Right atrium auricular region (tissue), 2 donors: ENCODE measurements at regions not wholly inside any gene's neighbourhood (a gene's known extent, or its start where the extent isn't known, plus 50 kb on each side); places are given as distances from the start of the nearest gene placed in this dataset.

ENCODE experiments used
- DNase-seq: peaks from one replicate; pipeline ENCODE4 v3.0.0-alpha.2; 2019; ENCODE audit warnings: low spot score
- H3K27ac ChIP-seq, 2 donors: fragments of 200-600 bp; sonication (generic); 1 replicate in 1 of 2; 2 replicates in 1 of 2; pipeline ENCODE4 v1.5.1; 2016 to 2019
- H3K27me3 ChIP-seq, 2 donors: fragments of 200-600 bp; sonication (generic); one replicate each; pipeline versions ENCODE4 v1.5.1 to v1.6.0; 2017 to 2019
- H3K36me3 ChIP-seq: fragments of 200-600 bp; sonication (generic); one replicate; pipeline ENCODE4 v1.5.1; 2016
- H3K4me1 ChIP-seq, 2 donors: fragments of 200-600 bp; sonication (generic); one replicate each; pipeline versions ENCODE4 v1.5.1 to v1.6.0; 2017 to 2019
- H3K4me3 ChIP-seq, 2 donors: fragments of 200-600 bp; sonication (generic); 1 replicate in 1 of 2; 2 replicates in 1 of 2; pipeline ENCODE4 v1.5.1; 2017 to 2019; ENCODE audit warnings: mild to moderate bottlenecking in 1 of 2, moderate library complexity in 1 of 2
- H3K9me3 ChIP-seq, 2 donors: fragments of 200-600 bp; sonication (generic); one replicate each; pipeline ENCODE4 v1.5.1; 2019
- TF ChIP-seq, protein P1 (sequence below), 2 donors: fragments of 200-600 bp; sonication (generic); IDR thresholded peaks; one replicate each; pipeline ENCODE4 v1.5.1; 2019; ENCODE audit warnings: antibody characterized with exemption in 2 of 2

DNA sequence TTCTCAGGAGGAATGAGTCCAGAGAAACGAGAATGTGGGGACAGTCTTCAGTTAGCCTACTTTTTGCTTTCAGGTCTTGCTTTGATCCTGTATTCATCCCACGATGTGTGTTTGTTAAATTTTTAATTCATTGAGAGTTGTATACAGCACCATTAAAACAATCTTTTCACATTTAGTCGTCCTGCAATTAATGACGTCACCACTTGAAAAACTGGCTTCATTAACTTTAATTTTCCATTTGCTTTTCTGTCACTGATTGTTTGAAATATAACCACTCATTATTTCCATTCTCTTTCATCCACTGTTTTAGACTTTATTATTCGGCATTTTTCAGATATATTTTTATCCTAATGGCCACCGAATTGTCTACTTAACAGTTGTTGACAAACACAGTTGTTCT is 146.9 kb downstream of the TFEC start:
- DNase-seq: no peak
- TF ChIP-seq, protein P1, sequence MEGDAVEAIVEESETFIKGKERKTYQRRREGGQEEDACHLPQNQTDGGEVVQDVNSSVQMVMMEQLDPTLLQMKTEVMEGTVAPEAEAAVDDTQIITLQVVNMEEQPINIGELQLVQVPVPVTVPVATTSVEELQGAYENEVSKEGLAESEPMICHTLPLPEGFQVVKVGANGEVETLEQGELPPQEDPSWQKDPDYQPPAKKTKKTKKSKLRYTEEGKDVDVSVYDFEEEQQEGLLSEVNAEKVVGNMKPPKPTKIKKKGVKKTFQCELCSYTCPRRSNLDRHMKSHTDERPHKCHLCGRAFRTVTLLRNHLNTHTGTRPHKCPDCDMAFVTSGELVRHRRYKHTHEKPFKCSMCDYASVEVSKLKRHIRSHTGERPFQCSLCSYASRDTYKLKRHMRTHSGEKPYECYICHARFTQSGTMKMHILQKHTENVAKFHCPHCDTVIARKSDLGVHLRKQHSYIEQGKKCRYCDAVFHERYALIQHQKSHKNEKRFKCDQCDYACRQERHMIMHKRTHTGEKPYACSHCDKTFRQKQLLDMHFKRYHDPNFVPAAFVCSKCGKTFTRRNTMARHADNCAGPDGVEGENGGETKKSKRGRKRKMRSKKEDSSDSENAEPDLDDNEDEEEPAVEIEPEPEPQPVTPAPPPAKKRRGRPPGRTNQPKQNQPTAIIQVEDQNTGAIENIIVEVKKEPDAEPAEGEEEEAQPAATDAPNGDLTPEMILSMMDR (IDR thresholded peaks at IDR 0.05): no peak
- Histone ChIP-seq H3K9me3 (no peaks in the 10 kb centered on the region), H3K27me3 (no peaks in the 10 kb centered on the region), H3K27ac (no peak overlapping the region), H3K36me3 (no peaks in the 10 kb centered on the region), H3K4me3 (no peak overlapping the region), H3K4me1 (no peaks in the 10 kb centered on the region)

DNA sequence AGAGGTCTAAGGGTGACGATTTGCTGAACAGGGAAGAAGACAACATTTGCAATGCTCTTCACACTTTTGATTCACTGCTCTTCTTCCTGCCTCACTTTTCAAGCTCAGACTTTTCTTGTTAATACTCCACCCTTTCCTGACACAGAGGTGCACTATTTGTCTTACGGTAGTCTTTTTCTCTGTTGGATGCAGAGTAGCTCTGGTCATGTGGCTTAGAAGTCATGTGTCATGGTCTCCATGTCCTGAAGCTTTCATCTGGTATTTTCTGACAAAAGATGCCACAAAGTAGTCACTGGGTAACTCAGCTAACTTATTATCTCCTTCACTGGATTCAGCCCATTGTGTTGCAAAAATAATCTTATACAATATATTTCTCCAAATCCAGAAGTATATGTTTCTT is 149.1 kb downstream of the TFEC start:
- no peaks in the 10 kb centered on the region for H3K36me3 ChIP-seq
- no peak overlapping the region for H3K4me3 ChIP-seq
- no peak overlapping the region for H3K27ac ChIP-seq
- no peaks in the 10 kb centered on the region for H3K27me3 ChIP-seq
- DNase-seq: no peak
- TF ChIP-seq, protein P1 (IDR thresholded peaks at IDR 0.05): no peak
- no peaks in the 10 kb centered on the region for H3K9me3 ChIP-seq
- no peaks in the 10 kb centered on the region for H3K4me1 ChIP-seq

DNA sequence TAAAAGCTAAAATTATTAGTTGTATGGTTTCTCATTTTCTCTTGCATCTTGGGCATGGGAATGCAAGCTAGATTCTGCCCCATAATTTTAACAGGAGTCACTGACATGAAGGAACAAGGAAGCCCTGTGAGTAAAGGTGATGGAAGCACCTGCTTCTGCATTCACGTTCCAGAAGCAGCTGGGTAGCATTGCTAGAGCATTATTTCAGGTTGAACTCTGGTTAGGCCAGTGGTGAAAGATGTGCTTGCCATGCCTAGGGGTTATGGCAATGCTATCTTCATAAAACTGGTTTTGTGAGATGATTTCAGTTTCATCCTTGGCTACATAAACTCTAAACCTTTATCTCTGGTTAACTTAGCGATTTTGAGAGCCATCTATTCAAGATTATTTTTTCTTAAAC is 151.4 kb downstream of the TFEC start:
- H3K9me3 ChIP-seq: no peaks in the 10 kb centered on the region
- no peak overlapping the region for H3K27ac ChIP-seq
- H3K4me3 ChIP-seq: no peak overlapping the region
- H3K4me1 ChIP-seq: no peaks in the 10 kb centered on the region
- TF ChIP-seq, protein P1 (IDR thresholded peaks at IDR 0.05): no peak
- no peaks in the 10 kb centered on the region for H3K36me3 ChIP-seq
- H3K27me3 ChIP-seq: no peaks in the 10 kb centered on the region
- DNase-seq: no peak

DNA sequence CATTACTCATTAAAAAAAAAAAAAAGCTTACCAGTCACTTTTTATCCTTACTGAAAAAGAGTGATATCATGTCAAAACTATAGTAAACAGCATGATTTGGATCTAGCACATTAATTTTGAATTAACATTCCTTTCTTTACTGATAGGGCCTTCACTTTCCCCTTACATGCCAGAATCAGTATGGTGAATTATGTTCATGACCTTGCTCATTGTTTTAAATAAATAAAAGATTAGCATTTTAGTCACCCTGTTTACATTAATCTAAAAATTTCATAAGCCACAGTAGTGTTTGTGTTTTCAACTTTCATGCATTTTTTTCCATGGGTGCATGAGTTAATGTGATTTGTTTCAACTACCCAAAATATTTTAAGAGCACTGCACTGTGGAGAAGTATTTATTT is 160.8 kb downstream of the TFEC start:
- H3K36me3 ChIP-seq: no peaks in the 10 kb centered on the region
- H3K27ac ChIP-seq: no peak overlapping the region
- H3K9me3 ChIP-seq: no peaks in the 10 kb centered on the region
- H3K4me3 ChIP-seq: no peak overlapping the region
- no peaks in the 10 kb centered on the region for H3K4me1 ChIP-seq
- H3K27me3 ChIP-seq: no peaks in the 10 kb centered on the region
- TF ChIP-seq, protein P1 (IDR thresholded peaks at IDR 0.05): no peak
- DNase-seq: no peak

DNA sequence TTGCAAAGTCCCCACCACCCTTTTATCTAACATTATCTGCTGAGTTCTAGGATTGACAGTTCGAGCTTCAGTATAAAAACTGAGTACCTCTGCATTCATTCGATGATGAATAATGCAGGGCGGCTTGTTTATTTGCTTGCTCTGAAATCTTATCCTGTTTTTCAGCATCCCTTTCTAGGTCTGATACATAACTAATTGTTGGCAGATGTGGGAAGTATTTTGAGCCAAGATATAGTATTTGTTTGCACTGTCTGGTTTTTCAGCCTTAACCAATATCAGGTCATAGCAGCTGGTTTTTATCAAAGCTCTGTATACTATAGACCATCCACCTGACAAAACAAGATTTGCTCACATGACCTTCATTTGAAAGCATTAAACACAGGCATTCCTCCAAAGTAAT is 161.4 kb downstream of the TFEC start:
- Histone ChIP-seq H3K4me3 (no peak overlapping the region), H3K27ac (no peak overlapping the region), H3K9me3 (no peaks in the 10 kb centered on the region), H3K36me3 (no peaks in the 10 kb centered on the region), H3K27me3 (no peaks in the 10 kb centered on the region), H3K4me1 (no peaks in the 10 kb centered on the region)
- DNase-seq: no peak
- TF ChIP-seq, protein P1 (IDR thresholded peaks at IDR 0.05): no peak

DNA sequence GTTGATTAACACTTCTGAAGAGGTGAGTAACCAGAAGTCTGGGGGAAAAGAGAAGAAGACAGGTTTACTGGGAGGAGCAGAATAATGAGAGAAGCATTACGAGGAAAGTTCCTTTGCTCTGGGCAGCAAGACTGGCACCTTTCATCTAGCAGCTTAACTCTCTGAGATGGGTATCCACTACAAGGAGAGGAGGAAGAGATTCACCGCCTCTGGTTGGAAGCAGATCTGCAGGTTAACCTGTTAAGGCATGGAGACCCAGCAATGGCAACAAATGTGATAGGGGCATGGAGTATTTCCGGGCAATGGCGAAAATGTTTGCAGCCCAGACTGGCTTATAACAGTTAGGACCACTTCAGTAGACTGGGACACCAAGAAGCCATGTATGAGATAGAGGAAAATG is 162.2 kb downstream of the TFEC start:
- no peak for DNase-seq
- Histone ChIP-seq H3K36me3 (no peaks in the 10 kb centered on the region), H3K4me3 (no peak overlapping the region), H3K27ac (no peak overlapping the region), H3K9me3 (no peaks in the 10 kb centered on the region), H3K4me1 (no peaks in the 10 kb centered on the region), H3K27me3 (no peaks in the 10 kb centered on the region)
- TF ChIP-seq, protein P1 (IDR thresholded peaks at IDR 0.05): no peak
